ENCODE measurements at regions not wholly inside any gene's neighbourhood (a gene's known extent, or its start where the extent isn't known, plus 50 kb on each side); places are given as distances from the start of the nearest gene placed in this dataset.

DNA sequence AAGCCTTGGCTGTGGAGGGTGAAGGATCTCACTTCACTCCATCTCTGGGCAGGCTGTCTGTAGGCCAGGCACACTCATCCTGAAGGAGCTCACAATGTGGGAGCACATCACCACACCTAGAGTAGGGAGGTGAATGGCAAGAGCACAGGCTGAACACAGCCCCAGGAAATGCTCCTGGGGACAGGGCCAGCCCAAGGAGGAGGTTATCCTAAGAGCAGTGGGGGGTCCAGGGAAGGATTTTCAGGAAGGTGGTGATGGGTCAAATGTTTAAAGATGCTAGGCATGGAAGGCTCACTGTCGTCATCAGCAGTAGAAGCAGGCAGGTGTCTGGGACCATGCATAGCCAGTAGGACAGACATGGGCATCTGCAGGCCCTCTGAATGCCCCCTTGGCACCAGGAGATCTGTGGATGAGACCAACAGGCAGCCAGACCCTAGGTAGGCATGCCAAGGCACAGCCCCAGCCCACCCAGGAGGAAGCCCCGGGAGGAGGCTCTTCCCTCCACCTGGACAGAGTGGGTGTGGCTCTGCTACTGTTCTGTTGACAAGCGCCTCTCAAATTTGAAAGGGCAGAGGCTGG, 91.7 kb upstream of the RAB6C start:
- no peak for DNase-seq (ENCODE audit: low read depth)
- no peak overlapping the region for H3K4me3 ChIP-seq (ENCODE audit: low read length)
- TF ChIP-seq, protein P1, sequence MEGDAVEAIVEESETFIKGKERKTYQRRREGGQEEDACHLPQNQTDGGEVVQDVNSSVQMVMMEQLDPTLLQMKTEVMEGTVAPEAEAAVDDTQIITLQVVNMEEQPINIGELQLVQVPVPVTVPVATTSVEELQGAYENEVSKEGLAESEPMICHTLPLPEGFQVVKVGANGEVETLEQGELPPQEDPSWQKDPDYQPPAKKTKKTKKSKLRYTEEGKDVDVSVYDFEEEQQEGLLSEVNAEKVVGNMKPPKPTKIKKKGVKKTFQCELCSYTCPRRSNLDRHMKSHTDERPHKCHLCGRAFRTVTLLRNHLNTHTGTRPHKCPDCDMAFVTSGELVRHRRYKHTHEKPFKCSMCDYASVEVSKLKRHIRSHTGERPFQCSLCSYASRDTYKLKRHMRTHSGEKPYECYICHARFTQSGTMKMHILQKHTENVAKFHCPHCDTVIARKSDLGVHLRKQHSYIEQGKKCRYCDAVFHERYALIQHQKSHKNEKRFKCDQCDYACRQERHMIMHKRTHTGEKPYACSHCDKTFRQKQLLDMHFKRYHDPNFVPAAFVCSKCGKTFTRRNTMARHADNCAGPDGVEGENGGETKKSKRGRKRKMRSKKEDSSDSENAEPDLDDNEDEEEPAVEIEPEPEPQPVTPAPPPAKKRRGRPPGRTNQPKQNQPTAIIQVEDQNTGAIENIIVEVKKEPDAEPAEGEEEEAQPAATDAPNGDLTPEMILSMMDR (conservative IDR thresholded peaks at IDR 0.05; ENCODE audit: low read depth, low read length), result no peak

DNA sequence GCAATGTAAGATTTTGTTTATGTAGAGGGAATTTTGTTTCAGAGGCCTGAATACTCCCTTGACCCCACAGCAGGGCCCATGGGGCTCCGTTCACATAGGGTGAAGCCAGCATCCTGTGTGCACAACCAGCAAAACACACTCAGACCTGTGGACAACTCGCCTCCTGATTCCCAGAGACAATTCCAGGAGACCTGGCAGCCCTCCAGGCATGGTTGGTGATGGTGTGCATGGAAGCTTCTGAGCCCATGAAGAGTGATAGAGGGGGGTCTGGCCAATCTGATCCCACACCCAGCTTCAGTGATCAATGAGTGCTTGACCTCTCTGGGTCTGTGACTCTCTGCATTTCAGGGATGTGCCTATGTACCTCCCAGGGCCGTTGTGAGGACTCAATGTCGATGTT, 91.0 kb upstream of the RAB6C start:
- TF ChIP-seq, protein P1 (conservative IDR thresholded peaks at IDR 0.05; ENCODE audit: low read depth, low read length), result no peak
- no peak overlapping the region for H3K4me3 ChIP-seq (ENCODE audit: low read length)
- no peak for DNase-seq (ENCODE audit: low read depth)

GRCh38 chr2:129888896-129889295, 90.6 kb upstream of the RAB6C start:
- no peak for DNase-seq (ENCODE audit: low read depth)
- no peak overlapping the region for H3K4me3 ChIP-seq (ENCODE audit: low read length)
- TF ChIP-seq, protein P1 (conservative IDR thresholded peaks at IDR 0.05; ENCODE audit: low read depth, low read length), result no peak

DNA sequence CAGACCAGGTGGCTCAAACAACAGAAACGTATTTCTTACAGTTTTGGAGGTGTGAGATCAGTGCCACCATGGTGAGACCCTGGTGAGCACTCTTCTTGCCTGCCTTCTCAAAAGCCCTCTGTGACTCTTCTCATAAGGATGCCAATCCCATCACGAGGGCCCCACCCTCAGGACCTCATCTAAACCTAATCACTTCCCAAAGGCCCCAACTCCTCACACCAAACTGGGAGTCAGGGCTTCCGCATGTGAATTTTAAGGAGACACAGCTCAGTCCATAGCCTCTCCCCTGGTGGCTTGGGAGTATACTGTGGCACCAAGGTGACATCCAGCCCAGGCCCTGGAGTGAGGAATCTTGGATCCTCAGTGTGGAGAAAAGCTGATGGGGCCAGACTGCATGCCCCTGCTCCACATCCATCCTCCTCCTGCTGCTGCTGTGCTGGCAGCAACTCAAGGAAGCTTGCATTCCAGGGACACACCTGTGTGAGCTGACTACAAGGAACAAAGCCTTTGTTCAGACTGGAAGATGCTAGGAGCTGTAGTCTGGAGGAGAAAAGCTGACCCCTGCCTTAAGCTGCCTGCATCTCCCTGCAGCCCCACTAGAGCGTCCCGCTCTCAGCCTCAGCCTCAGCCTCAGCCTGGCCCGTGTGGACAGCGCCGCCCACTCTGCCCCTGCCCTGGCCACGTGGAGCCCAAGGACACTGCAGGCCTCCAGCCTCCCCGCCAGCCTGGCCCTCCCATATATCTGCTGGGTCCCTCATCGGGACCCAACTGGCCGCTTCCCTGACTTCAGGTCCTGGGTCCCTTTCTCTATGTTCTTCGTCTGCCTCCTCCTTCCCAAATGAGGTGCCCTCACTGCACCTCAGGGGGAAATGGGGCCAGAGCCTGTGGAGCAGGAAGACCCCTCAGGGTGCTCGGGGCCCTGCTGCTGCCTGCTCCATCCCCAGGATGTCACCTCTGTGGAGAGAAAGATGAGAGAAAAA, 87.8 kb upstream of the RAB6C start:
- no peak for DNase-seq (ENCODE audit: low read depth)
- H3K4me3 ChIP-seq (ENCODE audit: low read length), result no peak overlapping the region
- TF ChIP-seq, protein P1 (conservative IDR thresholded peaks at IDR 0.05; ENCODE audit: low read depth, low read length), result no peak

DNA sequence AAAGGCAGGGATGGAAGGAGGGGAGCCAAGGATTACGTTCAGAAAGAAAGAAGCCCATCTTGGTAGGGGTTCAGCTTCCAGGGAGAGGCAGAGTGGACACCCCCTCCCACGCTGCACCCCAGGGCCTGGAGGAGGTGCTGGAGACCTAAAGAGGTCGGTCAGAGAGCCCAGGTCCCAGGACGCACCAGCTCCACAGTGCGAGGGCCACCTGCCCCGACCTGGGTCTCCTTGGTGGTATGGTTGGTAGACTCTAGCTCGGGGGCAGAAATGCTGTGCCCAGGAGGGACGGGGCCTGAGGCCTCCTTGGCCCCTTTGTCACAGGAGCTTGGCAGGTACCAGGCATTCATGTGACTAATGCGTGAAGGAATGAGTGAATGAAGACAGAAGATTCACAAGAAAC, 87.1 kb upstream of the RAB6C start:
- TF ChIP-seq, protein P1 (conservative IDR thresholded peaks at IDR 0.05; ENCODE audit: low read depth, low read length), result no peak
- no peak overlapping the region for H3K4me3 ChIP-seq (ENCODE audit: low read length)

GRCh38 chr2:129892773-129893172, 86.7 kb upstream of the RAB6C start:
- H3K4me3 ChIP-seq (ENCODE audit: low read length), result no peak overlapping the region
- DNase-seq (ENCODE audit: low read depth), result no peak
- TF ChIP-seq, protein P1 (conservative IDR thresholded peaks at IDR 0.05; ENCODE audit: low read depth, low read length), result no peak

More for the DNA sequence above, 87.1 kb upstream of the RAB6C start:
- no peak for DNase-seq (ENCODE audit: low read depth)

Data from retinal pigment epithelial cell (primary cell).